Ascending aorta (tissue), 2 donors: ENCODE measurements at regions not wholly inside any gene's neighbourhood (a gene's known extent, or its start where the extent isn't known, plus 50 kb on each side); places are given as distances from the start of the nearest gene placed in this dataset.

Experiments used
- DNase-seq, 2 donors: peaks; one replicate each; pipeline ENCODE4 v3.0.0-alpha.2; 2019; ENCODE audit warnings: low spot score in 2 of 2
- H3K27ac ChIP-seq, 2 donors: fragments of 200-600 bp; sonication (generic); one replicate each; pipeline ENCODE4 v1.5.1; 2016 to 2017; ENCODE audit warnings: mild to moderate bottlenecking in 1 of 2
- H3K27me3 ChIP-seq: fragments of 200-600 bp; sonication (generic); one replicate; pipeline ENCODE4 v1.5.1; 2017
- H3K36me3 ChIP-seq, 2 donors: fragments of 200-600 bp; sonication (generic); one replicate each; pipeline ENCODE4 v1.5.1; 2016
- H3K4me1 ChIP-seq, 2 donors: fragments of 200-600 bp; sonication (generic); one replicate each; pipeline ENCODE4 v1.5.1; 2016 to 2017; ENCODE audit warnings: mild to moderate bottlenecking in 1 of 2
- H3K4me3 ChIP-seq, 2 donors: fragments of 200-600 bp; sonication (generic); one replicate each; pipeline ENCODE4 v1.5.1; 2016 to 2017; ENCODE audit warnings: mild to moderate bottlenecking in 1 of 2
- H3K9me3 ChIP-seq, 2 donors: fragments of 200-600 bp; sonication (generic); one replicate each; pipeline ENCODE4 v1.5.1; 2016
- intact Hi-C: fragments of 100-400 bp; cut with DNase I; formaldehyde crosslinking; loops from one replicate; pipeline ENCODE4 v1.15.1; 2023
- TF ChIP-seq, protein P1 (sequence below), 3 experiments: fragments of 200-600 bp in 2 of 3; fragments of 450-650 bp in 1 of 3; sonication (generic) in 2 of 3; IDR thresholded peaks; one replicate each; pipeline ENCODE4 v1.5.1; 2016 to 2019; ENCODE audit warnings: antibody characterized with exemption in 3 of 3, mild to moderate bottlenecking in 1 of 3, moderate library complexity in 1 of 3

DNA sequence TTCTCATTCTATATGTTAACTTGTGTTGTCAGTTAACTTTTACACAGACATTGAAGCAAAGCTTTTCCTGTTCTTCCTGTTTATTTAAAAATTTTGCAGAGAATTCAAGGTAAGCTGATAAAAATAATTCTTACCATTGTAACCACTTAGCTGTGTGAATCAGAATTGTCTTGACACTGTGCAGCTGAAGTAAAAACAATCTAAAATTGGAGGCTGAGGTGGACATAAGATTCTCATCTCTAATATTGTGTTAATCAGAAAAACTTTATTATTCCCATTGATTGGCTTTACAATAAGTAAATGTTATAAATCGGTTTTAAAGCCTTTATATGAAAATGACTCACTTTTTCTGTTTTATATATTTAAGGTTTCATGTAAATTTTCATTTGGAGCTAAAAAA, 240.3 kb upstream of the PLEKHG7 start:
- DNase-seq = no peak
- TF ChIP-seq, protein P1, sequence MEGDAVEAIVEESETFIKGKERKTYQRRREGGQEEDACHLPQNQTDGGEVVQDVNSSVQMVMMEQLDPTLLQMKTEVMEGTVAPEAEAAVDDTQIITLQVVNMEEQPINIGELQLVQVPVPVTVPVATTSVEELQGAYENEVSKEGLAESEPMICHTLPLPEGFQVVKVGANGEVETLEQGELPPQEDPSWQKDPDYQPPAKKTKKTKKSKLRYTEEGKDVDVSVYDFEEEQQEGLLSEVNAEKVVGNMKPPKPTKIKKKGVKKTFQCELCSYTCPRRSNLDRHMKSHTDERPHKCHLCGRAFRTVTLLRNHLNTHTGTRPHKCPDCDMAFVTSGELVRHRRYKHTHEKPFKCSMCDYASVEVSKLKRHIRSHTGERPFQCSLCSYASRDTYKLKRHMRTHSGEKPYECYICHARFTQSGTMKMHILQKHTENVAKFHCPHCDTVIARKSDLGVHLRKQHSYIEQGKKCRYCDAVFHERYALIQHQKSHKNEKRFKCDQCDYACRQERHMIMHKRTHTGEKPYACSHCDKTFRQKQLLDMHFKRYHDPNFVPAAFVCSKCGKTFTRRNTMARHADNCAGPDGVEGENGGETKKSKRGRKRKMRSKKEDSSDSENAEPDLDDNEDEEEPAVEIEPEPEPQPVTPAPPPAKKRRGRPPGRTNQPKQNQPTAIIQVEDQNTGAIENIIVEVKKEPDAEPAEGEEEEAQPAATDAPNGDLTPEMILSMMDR (IDR thresholded peaks at IDR 0.05) = no peak
- H3K27me3 ChIP-seq = no peaks in the 10 kb centered on the region
- no peak overlapping the region for H3K27ac ChIP-seq
- no peaks in the 10 kb centered on the region for H3K36me3 ChIP-seq
- H3K4me3 ChIP-seq = no peak overlapping the region
- no peaks in the 10 kb centered on the region for H3K9me3 ChIP-seq
- no peaks in the 10 kb centered on the region for H3K4me1 ChIP-seq
- intact Hi-C loops = no loop called here

DNA sequence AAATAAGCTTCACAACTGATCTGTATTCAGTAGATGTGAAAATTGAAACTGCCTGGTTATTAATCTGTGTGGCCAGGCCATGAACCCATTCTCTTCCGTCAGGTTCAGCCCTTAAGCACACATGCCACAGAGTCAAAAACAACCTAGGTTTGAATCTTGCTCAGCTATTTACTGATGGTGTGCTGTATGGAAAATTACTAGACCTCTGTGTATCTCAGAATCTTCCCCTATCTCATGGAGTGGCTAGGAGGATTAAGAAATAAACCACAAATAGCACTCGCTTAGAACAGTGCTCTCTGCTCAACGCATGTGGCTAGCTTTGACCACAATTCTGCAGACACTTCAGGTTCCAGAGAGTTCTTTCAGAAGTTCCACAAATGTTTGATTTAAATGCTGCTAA, 240.7 kb upstream of the PLEKHG7 start:
- no peak for DNase-seq
- intact Hi-C loops = no loop called here
- Histone ChIP-seq H3K36me3 (no peaks in the 10 kb centered on the region), H3K9me3 (no peaks in the 10 kb centered on the region), H3K27ac (no peak overlapping the region), H3K4me3 (no peak overlapping the region), H3K4me1 (no peaks in the 10 kb centered on the region), H3K27me3 (no peaks in the 10 kb centered on the region)
- TF ChIP-seq, protein P1 (IDR thresholded peaks at IDR 0.05) = no peak

DNA sequence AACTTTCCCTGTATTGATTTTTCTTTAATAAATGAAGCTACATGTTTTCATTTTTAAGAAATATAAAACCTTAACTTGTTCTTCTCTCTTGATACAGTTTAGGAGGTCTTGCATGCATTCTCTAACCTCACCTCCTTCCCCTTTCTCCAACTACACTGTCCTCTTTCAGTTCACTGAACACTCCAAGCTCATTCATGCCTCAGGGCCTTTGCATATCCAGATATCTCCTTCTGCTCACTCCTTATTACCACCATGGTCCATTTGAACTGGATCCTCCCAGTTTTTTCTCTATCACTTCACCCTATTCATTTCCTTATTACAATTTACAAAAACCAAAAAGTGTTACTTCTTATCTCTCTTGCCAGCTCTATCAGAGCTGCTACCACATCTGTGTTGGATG, 242.9 kb upstream of the PLEKHG7 start:
- TF ChIP-seq, protein P1 (IDR thresholded peaks at IDR 0.05) = no peak
- no peak for DNase-seq
- H3K4me1 ChIP-seq = no peaks in the 10 kb centered on the region
- H3K4me3 ChIP-seq = no peak overlapping the region
- H3K27me3 ChIP-seq = no peaks in the 10 kb centered on the region
- intact Hi-C loops = no loop called here
- no peaks in the 10 kb centered on the region for H3K36me3 ChIP-seq
- H3K27ac ChIP-seq = no peak overlapping the region
- no peaks in the 10 kb centered on the region for H3K9me3 ChIP-seq

DNA sequence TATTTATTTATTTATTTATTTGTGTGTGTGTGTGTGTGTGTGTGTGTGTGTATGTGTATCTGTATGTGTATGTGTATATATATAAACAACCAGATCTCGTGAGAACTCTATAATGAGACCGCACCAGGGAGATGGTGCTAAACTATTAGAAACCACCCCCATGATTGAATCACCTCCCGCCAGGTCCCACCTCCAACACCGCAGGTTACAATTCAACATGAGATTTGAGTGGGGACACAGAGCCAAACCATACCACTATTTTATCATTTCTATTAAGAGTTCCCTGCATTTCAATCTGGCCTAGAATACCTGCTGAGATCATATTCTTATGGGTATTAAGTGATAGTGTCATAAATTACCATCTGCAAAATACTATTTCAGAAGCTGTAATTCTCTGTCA, 243.8 kb upstream of the PLEKHG7 start:
- Histone ChIP-seq H3K27me3 (no peaks in the 10 kb centered on the region), H3K4me3 (no peak overlapping the region), H3K9me3 (no peaks in the 10 kb centered on the region), H3K36me3 (no peaks in the 10 kb centered on the region), H3K4me1 (no peaks in the 10 kb centered on the region), H3K27ac (no peak overlapping the region)
- TF ChIP-seq, protein P1 (IDR thresholded peaks at IDR 0.05) = no peak
- DNase-seq = no peak
- intact Hi-C loops = no loop called here

DNA sequence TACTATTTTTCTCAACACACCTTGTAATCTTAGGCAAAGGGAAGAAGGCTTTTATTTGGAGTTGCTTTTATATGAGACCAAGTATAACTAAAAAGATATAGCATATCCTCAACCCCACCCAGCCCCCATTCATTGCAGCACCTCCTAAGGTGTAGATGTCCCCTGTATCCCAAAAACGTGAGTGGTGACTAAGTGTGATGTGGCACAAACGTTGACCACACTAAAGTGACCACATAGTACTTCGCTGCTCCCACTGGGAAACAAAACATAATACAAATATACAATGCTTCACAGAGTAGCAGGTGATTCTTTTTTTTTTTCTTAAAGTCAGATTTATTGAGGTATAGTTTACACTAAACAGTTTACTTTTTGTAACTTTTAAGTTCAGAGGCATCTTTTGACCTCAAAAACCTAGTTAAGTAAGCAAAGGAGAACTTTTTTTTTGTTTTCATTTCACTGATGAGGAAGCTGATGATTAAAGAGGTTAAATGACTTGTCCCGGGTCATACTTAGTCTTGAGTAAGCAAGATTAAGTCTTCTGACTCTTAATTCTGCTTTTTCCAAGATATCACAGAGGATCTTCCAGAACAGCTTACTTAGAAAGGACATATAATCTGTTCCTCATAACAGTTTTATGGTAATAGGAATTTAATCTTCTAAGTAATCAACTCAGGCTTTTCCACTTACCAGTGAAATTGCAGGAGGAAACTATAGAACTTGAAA, 245.2 kb upstream of the PLEKHG7 start:
- no peaks in the 10 kb centered on the region for H3K9me3 ChIP-seq
- DNase-seq = no peak
- no peaks in the 10 kb centered on the region for H3K36me3 ChIP-seq
- intact Hi-C loops = no loop called here
- H3K27ac ChIP-seq = no peak overlapping the region
- no peak overlapping the region for H3K4me3 ChIP-seq
- TF ChIP-seq, protein P1 (IDR thresholded peaks at IDR 0.05) = no peak
- no peaks in the 10 kb centered on the region for H3K27me3 ChIP-seq
- H3K4me1 ChIP-seq = no peaks in the 10 kb centered on the region

DNA sequence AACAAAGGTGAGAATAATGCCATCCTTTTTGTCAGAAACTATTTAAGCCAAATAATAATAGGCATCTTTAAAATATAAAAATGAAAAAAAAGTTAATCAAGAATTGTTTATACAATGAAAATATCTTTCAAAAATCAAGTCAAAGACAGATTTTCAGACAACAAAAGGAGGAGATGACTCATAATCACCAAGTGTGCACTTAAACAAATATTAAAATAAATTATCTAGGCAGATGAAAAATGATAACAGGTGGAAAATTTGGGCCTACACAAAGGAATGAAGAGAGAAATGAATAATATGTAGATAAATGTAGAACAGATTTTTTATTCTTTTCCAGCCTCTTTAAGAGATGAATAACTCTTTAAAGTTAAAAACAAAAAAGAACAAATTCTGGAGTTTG, 250.0 kb upstream of the PLEKHG7 start:
- no peak overlapping the region for H3K4me3 ChIP-seq
- TF ChIP-seq, protein P1 (IDR thresholded peaks at IDR 0.05) = no peak
- no peak overlapping the region for H3K27ac ChIP-seq
- H3K36me3 ChIP-seq = no peaks in the 10 kb centered on the region
- no peaks in the 10 kb centered on the region for H3K4me1 ChIP-seq
- no peak for DNase-seq
- no peaks in the 10 kb centered on the region for H3K27me3 ChIP-seq
- H3K9me3 ChIP-seq = no peaks in the 10 kb centered on the region
- intact Hi-C loops = no loop called here
